ENCODE measurements at regions not wholly inside any gene's neighbourhood (a gene's known extent, or its start where the extent isn't known, plus 50 kb on each side); places are given as distances from the start of the nearest gene placed in this dataset.
"Not testable (repeated sequence)": the region's sequence is repeated elsewhere in the genome, so short reads cannot be mapped to it uniquely, and the experiment has no call there.

DNA sequence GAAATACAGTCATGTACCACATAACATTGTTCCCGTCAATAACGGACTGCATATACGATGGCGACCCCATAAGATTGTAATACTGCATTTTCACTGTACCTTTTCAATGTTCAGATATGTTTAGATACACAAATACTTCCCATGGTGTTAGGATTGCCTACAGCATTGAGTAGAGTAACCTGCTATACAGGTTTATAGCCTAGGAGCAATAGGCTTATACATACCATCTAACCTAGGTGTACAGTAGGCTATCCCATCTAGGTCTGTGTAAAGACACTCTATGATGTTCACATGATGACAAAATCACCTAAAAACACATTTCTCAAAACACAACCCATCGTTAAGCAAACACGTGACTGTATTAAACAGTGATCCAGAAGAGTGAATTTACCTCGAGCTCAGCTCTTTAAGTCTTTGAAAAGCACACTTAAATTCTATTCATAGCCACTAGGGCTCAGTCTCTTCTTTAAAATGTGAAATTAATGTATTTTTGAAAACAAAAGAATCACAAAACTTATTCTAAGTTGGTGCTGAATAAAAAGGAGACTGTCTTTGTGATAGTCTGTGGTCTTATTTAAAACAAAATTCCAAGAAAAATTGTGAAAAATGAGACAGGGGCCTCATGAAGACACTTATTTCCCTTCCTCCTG lies 239.1 kb upstream of the ARID2 start:
- in situ Hi-C loops (cut with MboI; ENCODE audit: low pct_unique_long_range_greater_than_20kb, low sequenced_read_pairs), result no loop called here
- no peak for DNase-seq

DNA sequence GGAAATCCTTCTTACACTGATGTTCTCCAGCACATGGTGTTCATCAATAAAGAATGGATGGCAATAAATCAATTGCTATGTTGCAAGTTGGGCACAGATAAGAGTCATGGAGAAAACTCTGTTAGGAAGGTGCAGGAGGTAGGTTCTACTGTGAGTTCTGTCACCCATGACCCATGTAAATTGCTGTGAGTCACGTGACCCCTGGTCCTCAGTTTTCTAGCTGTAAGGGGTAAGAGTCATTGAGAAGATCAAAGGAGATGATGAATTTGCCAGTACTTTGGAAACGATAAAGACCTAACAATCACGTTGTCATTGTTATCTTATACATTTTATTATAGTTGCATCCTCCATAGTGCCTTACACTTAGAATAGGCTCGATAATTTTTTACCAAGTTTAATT lies 235.2 kb upstream of the ARID2 start:
- in situ Hi-C loops (cut with MboI; ENCODE audit: low pct_unique_long_range_greater_than_20kb, low sequenced_read_pairs), result no loop called here
- DNase-seq, result no peak

DNA sequence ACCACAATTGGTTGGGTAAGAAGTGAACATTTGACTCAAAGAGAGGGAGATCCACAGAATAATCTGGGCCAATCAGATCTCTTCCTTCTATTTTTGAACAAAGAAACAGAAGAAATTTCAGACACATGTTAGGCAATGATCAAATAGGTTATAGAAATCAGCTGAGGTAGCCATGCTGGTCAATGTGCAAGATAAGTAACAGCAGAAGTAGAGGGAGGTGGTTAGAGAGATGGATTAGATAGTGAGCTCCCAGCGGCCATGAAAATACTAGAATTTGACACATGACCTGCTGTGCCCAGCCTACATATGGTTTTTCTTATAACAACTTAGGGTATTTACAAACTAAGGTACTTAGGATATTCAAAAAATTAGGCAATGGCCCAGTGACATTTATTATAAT lies 230.9 kb upstream of the ARID2 start:
- peak; percentile 63 for DNase-seq
- in situ Hi-C loops (cut with MboI; ENCODE audit: low pct_unique_long_range_greater_than_20kb, low sequenced_read_pairs), result no loop called here

- in situ Hi-C loops (cut with MboI; ENCODE audit: low pct_unique_long_range_greater_than_20kb, low sequenced_read_pairs), result no loop called here
- no peak for DNase-seq
Measured at GRCh38 chr12:45502481-45503128, 226.9 kb upstream of the ARID2 start.

DNA sequence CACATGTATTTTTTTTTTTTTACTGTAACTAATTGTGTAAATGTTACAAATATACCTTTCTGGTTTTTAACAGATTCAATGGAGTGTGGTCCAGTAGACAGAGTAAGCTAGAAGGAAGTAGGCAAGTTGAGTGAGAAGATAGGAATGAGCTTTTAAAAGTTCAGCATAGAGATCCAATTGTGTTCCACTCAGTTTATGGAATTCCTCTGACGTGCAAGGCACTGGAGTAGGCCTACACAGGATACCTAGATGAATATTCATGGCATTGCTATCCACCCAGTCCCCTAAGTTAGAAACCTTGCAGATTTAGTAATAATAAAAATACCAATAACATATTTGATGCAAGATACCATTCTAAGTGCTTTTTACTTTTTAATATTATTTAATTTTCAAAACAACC lies 225.6 kb upstream of the ARID2 start:
- DNase-seq, result no peak
- in situ Hi-C loops (cut with MboI; ENCODE audit: low pct_unique_long_range_greater_than_20kb, low sequenced_read_pairs), result no loop called here

GRCh38 chr12:45504316-45505010 lies 225.0 kb upstream of the ARID2 start:
- in situ Hi-C loops (cut with MboI; ENCODE audit: low pct_unique_long_range_greater_than_20kb, low sequenced_read_pairs), result no loop called here

DNA sequence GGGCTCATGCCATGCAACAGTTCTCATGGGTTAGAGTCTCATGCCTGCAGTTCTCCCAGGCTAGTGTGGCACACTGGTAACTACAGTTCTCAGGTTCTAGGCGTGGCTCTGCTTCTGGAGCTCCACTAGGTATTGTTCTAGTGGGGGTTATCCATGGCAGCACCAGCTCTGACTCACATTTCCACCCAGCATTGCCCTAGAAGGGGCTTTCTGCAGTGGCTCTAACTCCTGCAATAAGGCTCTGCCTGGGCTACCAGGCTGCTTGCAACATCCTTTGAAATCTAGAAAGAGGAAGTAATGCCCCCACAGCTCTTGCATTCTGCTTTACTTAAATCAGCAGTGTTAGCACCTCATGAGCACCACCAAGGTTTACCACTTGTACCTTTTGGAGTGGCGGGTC lies 220.3 kb upstream of the ARID2 start:
- peak; percentile 83 for DNase-seq
- in situ Hi-C loops (cut with MboI; ENCODE audit: low pct_unique_long_range_greater_than_20kb, low sequenced_read_pairs), result no loop called here

More at GRCh38 chr12:45504316-45505010, 225.0 kb upstream of the ARID2 start:
- DNase-seq, result no peak

GRCh38 chr12:45509621-45510020 lies 219.9 kb upstream of the ARID2 start:
- in situ Hi-C loops (cut with MboI; ENCODE audit: low pct_unique_long_range_greater_than_20kb, low sequenced_read_pairs), result no loop called here
- no peak for DNase-seq

GRCh38 chr12:45517381-45517780 lies 212.1 kb upstream of the ARID2 start:
- DNase-seq, result no peak
- in situ Hi-C loops (cut with MboI; ENCODE audit: low pct_unique_long_range_greater_than_20kb, low sequenced_read_pairs), result no loop called here

DNA sequence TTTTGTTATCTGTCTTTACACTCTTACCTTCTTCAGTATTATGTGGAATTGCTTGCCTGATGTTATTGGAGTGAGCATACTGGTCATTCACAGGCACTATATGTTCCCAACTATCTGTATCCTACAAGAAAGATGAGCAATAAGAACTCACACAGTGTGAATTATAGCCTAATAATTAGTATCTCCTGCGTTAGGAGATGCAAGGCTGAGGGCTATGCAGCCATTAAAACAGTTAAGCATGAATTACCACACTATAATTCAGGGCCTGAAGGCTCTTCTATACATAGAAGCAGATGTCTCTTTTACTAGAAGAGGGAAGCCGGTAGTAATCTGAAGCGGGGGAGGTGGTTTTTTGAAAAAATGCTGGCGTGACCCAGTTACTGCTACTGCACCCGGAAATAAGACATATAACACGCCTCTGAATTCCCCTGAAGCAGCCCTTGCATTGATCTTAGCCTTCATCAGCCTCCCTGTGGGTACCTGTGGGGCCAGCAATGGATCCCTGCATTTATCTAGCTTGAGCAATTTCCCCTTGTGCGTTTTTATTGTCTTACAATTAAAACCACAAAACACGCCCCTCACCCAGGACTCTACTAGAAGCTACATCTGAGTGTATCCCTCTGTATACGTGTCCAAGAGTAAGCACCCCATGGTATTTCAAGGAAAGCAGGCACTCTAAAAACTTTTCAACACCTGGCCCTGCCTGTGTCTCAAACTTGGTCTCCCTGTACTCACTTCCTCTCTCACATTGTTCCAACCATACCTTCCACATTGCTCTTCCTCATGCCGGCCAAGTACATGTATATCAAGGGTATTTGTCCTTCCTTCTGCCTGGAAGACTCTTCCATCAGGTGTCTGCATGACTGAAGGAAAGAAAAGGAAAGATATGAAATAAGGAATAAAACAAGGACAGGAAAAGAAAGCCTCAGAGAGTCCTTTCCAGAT lies 210.9 kb upstream of the ARID2 start:
- peak; percentile 86 for DNase-seq
- in situ Hi-C loops (cut with MboI; ENCODE audit: low pct_unique_long_range_greater_than_20kb, low sequenced_read_pairs), result no loop called here

GRCh38 chr12:45522227-45522626 lies 207.3 kb upstream of the ARID2 start:
- in situ Hi-C loops (cut with MboI; ENCODE audit: low pct_unique_long_range_greater_than_20kb, low sequenced_read_pairs), result no loop called here
- DNase-seq, result no peak

- DNase-seq; in situ Hi-C loops (cut with MboI; ENCODE audit: low pct_unique_long_range_greater_than_20kb, low sequenced_read_pairs): not testable (repeated sequence)
Measured at GRCh38 chr12:45526823-45527222, 202.7 kb upstream of the ARID2 start.

DNA sequence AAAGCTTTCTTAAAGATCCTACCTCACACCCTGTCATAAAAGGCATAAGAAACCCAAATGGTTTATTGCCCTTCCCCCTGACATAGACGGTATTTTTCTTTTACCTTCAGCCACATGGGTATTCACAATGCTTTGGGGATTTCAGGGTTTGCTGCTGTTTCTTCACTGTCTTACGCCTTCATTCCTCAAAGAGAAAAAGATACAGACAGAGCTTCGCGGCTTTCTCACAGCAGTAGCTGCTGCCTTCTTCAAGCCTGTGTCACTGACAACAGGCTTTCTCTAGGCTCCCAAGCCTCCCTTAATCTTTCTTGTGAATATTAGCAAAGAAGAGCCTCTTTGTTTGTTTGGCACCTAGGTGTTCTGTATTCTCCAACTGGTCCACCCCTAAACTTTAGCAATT lies 197.4 kb upstream of the ARID2 start:
- no peak for DNase-seq
- in situ Hi-C loops (cut with MboI; ENCODE audit: low pct_unique_long_range_greater_than_20kb, low sequenced_read_pairs), result no loop called here

DNA sequence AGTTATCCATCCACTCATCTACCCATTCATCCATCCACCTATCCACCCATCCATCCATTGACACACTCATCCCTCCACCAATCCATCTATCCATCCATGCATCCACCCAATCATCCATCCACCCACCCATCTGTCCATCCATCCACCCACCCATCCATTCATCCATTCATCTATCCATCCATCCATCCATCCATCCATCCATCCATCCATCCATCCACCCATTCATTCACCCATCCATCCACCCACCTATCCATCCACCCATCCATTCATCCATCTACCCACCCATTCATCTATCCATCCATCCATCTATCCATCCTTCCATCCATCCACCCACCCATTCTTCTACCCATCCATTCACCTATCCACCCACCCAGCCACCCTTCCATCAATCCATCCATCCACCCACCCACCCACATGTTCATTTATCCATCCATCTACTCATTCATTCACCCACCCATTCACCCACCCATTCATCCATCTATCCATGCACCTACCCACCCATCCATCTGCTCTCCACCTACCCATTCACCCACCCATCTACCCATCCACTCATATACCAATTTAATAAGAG lies 193.8 kb upstream of the ARID2 start:
- no peak for DNase-seq
- in situ Hi-C loops (cut with MboI; ENCODE audit: low pct_unique_long_range_greater_than_20kb, low sequenced_read_pairs), result no loop called here

- no peak for DNase-seq
- in situ Hi-C loops (cut with MboI; ENCODE audit: low pct_unique_long_range_greater_than_20kb, low sequenced_read_pairs), result no loop called here
Measured at GRCh38 chr12:45536284-45536683, 193.2 kb upstream of the ARID2 start.

DNA sequence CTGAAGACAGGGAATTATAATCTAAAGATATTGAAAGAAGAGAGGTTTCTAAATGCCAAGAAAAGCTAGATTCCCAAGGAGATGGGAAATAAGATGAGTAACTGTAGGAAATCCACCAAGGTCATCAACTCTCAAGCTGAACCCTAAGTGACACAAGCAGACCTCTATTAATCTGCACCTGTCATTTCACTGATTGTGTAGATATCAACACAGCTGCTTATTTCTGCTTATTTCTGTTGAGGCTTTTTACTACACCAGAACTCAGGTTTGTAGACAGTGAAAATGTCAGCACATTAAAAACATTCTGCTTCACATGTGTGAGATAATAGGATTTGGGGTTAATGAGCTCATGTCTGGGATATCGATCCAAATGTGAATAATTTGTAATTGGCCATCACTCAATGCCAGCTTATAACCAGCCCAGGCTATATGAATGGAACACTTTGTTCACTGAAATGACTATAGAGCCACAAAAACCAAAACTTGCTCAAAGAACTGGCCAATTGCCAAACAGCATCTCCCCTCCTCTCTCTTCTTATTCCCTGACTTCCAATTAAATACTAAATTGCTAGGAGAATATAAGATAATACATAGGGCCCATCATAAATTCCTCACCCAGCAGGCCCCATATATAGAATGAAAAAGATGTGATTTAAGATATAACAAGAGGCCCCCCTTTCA lies 188.7 kb upstream of the ARID2 start:
- in situ Hi-C loops (cut with MboI; ENCODE audit: low pct_unique_long_range_greater_than_20kb, low sequenced_read_pairs), result no loop called here
- no peak for DNase-seq

DNA sequence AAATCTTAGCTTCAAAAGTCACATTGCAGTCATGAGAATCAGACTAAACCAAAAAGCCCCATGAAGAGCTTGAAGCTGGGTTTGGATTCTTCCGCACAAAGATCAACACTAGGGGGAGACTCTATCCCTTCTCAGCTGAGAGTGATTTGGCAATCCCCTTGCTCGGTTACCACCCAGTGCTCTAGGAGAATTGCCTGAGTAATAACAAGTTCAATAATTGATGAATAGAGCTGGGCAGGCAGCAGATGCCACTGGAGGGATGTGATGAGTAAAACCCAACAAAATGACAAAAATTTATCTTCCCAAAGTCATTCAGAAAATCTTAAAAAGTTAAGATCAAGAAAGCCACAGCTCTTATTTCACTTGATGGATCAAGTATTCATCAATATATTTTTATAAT lies 185.6 kb upstream of the ARID2 start:
- in situ Hi-C loops (cut with MboI; ENCODE audit: low pct_unique_long_range_greater_than_20kb, low sequenced_read_pairs), result no loop called here
- peak; percentile 79 for DNase-seq

GRCh38 chr12:45546545-45546944 lies 183.0 kb upstream of the ARID2 start:
- in situ Hi-C loops (cut with MboI; ENCODE audit: low pct_unique_long_range_greater_than_20kb, low sequenced_read_pairs), result no loop called here
- no peak for DNase-seq

DNA sequence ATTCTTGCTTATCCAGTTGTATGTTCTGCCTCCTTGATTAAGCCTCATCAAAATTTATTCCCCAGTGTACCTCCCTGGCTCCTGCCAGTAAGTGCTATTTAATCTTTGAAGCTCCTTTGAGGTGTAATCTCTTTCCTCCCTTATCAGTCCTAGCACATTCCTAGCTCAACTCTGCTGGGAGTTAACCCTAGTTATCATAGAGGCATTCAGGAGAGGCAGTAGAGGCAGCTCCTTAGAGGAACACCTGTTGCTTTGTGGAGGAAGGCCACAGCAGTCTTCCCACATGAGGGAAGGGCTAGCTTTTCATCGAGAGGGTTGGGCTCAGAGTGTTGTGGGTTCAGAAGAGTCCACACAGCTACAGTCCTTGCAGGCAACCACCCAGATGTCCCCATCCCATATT lies 182.4 kb upstream of the ARID2 start:
- in situ Hi-C loops (cut with MboI; ENCODE audit: low pct_unique_long_range_greater_than_20kb, low sequenced_read_pairs), result no loop called here
- DNase-seq, result no peak
